ENCODE measurements at regions not wholly inside any gene's neighbourhood (a gene's known extent, or its start where the extent isn't known, plus 50 kb on each side); places are given as distances from the start of the nearest gene placed in this dataset.

GRCh38 chr7:50189371-50189770 lies 96.3 kb upstream of the ZPBP start:
- TF ChIP-seq CTCF (IDR thresholded peaks at IDR 0.05; ENCODE audit: insufficient read depth, low read depth, low read length) (no peak), EZH2 (IDR thresholded peaks at IDR 0.05; ENCODE audit: insufficient read depth, low read length) (no peak)

Measured in astrocyte (in vitro differentiated cells and primary cell).